CD4-positive, alpha-beta T cell treated with Interleukin-6 for 4 hours (primary cell): ENCODE measurements at regions not wholly inside any gene's neighbourhood (a gene's known extent, or its start where the extent isn't known, plus 50 kb on each side); places are given as distances from the start of the nearest gene placed in this dataset.

Experiments
- DNase-seq: peaks from one replicate; pipeline ENCODE4 v3.0.0-alpha.2; 2020; ENCODE audit warnings: mixed read lengths

- DNase-seq: no peak
Observed at GRCh38 chr7:42858570-42858969, 53.3 kb downstream of the C7orf25 start.

GRCh38 chr7:42856605-42856987 lies 55.3 kb downstream of the C7orf25 start:
- no peak for DNase-seq

GRCh38 chr7:42854571-42855118 lies 57.2 kb downstream of the C7orf25 start:
- no peak for DNase-seq

GRCh38 chr7:42852531-42852930 lies 59.3 kb downstream of the C7orf25 start:
- no peak for DNase-seq

- DNase-seq: no peak
Observed at GRCh38 chr7:42843205-42843800, 68.6 kb downstream of the C7orf25 start.

GRCh38 chr7:42834676-42835075 lies 77.2 kb downstream of the C7orf25 start:
- no peak for DNase-seq

GRCh38 chr7:42833411-42833810 lies 78.5 kb downstream of the C7orf25 start:
- DNase-seq: no peak

GRCh38 chr7:42832667-42833066 lies 79.2 kb downstream of the C7orf25 start:
- no peak for DNase-seq

- no peak for DNase-seq
Observed at GRCh38 chr7:42831718-42832522, 80.0 kb downstream of the C7orf25 start.

- no peak for DNase-seq
Observed at GRCh38 chr7:42831006-42831717, 80.7 kb downstream of the C7orf25 start.

GRCh38 chr7:42812779-42813178 lies 99.1 kb downstream of the C7orf25 start:
- no peak for DNase-seq

GRCh38 chr7:42805601-42806000 lies 106.3 kb downstream of the C7orf25 start:
- DNase-seq: no peak

GRCh38 chr7:42794673-42795072 lies 117.2 kb downstream of the C7orf25 start:
- DNase-seq: no peak

- no peak for DNase-seq
Observed at GRCh38 chr7:42792841-42793240, 119.0 kb downstream of the C7orf25 start.

GRCh38 chr7:42790196-42790595 lies 121.7 kb downstream of the C7orf25 start:
- DNase-seq: no peak

GRCh38 chr7:42774436-42774835 lies 137.4 kb downstream of the C7orf25 start:
- DNase-seq: no peak

GRCh38 chr7:42770114-42770513 lies 141.8 kb downstream of the C7orf25 start:
- no peak for DNase-seq

GRCh38 chr7:42768045-42768444 lies 143.8 kb downstream of the C7orf25 start:
- no peak for DNase-seq

- DNase-seq: no peak
Observed at GRCh38 chr7:42766782-42767423, 145.0 kb downstream of the C7orf25 start.

GRCh38 chr7:42765931-42766330 lies 145.9 kb downstream of the C7orf25 start:
- DNase-seq: no peak

GRCh38 chr7:42763137-42763551 lies 148.7 kb downstream of the C7orf25 start:
- no peak for DNase-seq

- DNase-seq: no peak
Observed at GRCh38 chr7:42761486-42761885, 150.4 kb downstream of the C7orf25 start.

- DNase-seq: no peak
Observed at GRCh38 chr7:42758124-42758523, 153.7 kb downstream of the C7orf25 start.
